ENCODE measurements at regions not wholly inside any gene's neighbourhood (a gene's known extent, or its start where the extent isn't known, plus 50 kb on each side); places are given as distances from the start of the nearest gene placed in this dataset.

DNA sequence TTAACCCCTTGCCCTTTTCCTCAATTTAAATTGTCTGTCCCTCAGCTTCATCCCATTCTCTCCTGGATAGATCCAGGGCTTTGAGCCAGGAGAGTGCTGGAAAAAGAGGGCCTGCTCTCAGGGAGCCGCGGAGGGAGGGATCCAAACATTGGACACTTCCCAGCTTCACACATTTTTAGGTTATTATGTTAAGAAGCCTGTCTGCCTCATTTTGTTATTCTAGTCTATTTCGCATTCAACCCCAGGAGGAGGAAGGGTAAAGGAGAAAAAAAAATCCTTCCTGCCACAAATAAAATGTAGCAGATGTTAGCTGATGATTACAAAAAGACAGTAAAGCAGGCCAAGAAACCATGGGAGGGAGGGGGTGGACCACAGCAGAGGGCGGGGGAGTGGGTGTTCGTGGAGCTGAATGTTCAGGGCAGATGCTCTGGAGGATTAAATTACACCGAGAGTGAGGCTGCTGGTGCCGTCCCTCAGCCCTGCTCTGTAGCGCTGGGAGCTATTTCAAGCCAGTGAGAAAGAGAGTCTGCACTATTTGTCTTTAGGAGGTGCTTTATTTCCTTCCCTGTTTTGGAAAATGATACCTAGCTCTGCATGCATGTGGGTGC, 60.6 kb upstream of the ZFR start:
- Histone ChIP-seq H3K36me3 (ENCODE audit: control insufficient read depth, insufficient read depth, low read length) (no peaks in the 10 kb centered on the region), H3K4me3 (ENCODE audit: insufficient read depth, low read depth, low read length, poor library complexity, severe bottlenecking) (no peak overlapping the region), H3K27ac (ENCODE audit: insufficient read depth, low read length, poor library complexity, severe bottlenecking) (no peak overlapping the region), H3K9me3 (ENCODE audit: control insufficient read depth, low read length) (no peaks in the 10 kb centered on the region), H3K27me3 (replicated peaks; ENCODE audit: control insufficient read depth, insufficient read depth, low read length, poor library complexity, severe bottlenecking) (no peaks in the 10 kb centered on the region), H3K4me1 (ENCODE audit: control insufficient read depth, insufficient read depth, low read length, poor library complexity, severe bottlenecking) (peaks cover 9% of the 10 kb centered on the region)
- DNase-seq = no peak

- Histone ChIP-seq H3K4me1 (ENCODE audit: control insufficient read depth, insufficient read depth, low read length, poor library complexity, severe bottlenecking) (peaks cover 9% of the 10 kb centered on the region), H3K27ac (ENCODE audit: insufficient read depth, low read length, poor library complexity, severe bottlenecking) (no peak overlapping the region), H3K27me3 (replicated peaks; ENCODE audit: control insufficient read depth, insufficient read depth, low read length, poor library complexity, severe bottlenecking) (no peaks in the 10 kb centered on the region), H3K9me3 (ENCODE audit: control insufficient read depth, low read length) (no peaks in the 10 kb centered on the region), H3K4me3 (ENCODE audit: insufficient read depth, low read depth, low read length, poor library complexity, severe bottlenecking) (no peak overlapping the region), H3K36me3 (ENCODE audit: control insufficient read depth, insufficient read depth, low read length) (no peaks in the 10 kb centered on the region)
- no peak for DNase-seq
Measured at GRCh38 chr5:32504329-32504988, 59.9 kb upstream of the ZFR start.

GRCh38 chr5:32503261-32503660, 58.7 kb upstream of the ZFR start:
- Histone ChIP-seq H3K4me3 (ENCODE audit: insufficient read depth, low read depth, low read length, poor library complexity, severe bottlenecking) (no peak overlapping the region), H3K9me3 (ENCODE audit: control insufficient read depth, low read length) (no peaks in the 10 kb centered on the region), H3K27me3 (replicated peaks; ENCODE audit: control insufficient read depth, insufficient read depth, low read length, poor library complexity, severe bottlenecking) (no peaks in the 10 kb centered on the region), H3K27ac (ENCODE audit: insufficient read depth, low read length, poor library complexity, severe bottlenecking) (no peak overlapping the region), H3K4me1 (ENCODE audit: control insufficient read depth, insufficient read depth, low read length, poor library complexity, severe bottlenecking) (peaks cover 9% of the 10 kb centered on the region), H3K36me3 (ENCODE audit: control insufficient read depth, insufficient read depth, low read length) (no peaks in the 10 kb centered on the region)
- DNase-seq = no peak

GRCh38 chr5:32501071-32502002, 56.8 kb upstream of the ZFR start:
- H3K9me3 ChIP-seq (ENCODE audit: control insufficient read depth, low read length) = no peaks in the 10 kb centered on the region
- peaks cover 9% of the 10 kb centered on the region for H3K4me1 ChIP-seq (ENCODE audit: control insufficient read depth, insufficient read depth, low read length, poor library complexity, severe bottlenecking)
- H3K27ac ChIP-seq (ENCODE audit: insufficient read depth, low read length, poor library complexity, severe bottlenecking) = no peak overlapping the region
- DNase-seq = no peak
- no peaks in the 10 kb centered on the region for H3K27me3 ChIP-seq (replicated peaks; ENCODE audit: control insufficient read depth, insufficient read depth, low read length, poor library complexity, severe bottlenecking)
- no peak overlapping the region for H3K4me3 ChIP-seq (ENCODE audit: insufficient read depth, low read depth, low read length, poor library complexity, severe bottlenecking)
- H3K36me3 ChIP-seq (ENCODE audit: control insufficient read depth, insufficient read depth, low read length) = no peaks in the 10 kb centered on the region

GRCh38 chr5:32500181-32500580, 55.6 kb upstream of the ZFR start:
- H3K9me3 ChIP-seq (ENCODE audit: control insufficient read depth, low read length) = no peaks in the 10 kb centered on the region
- H3K27me3 ChIP-seq (replicated peaks; ENCODE audit: control insufficient read depth, insufficient read depth, low read length, poor library complexity, severe bottlenecking) = no peaks in the 10 kb centered on the region
- no peak overlapping the region for H3K4me3 ChIP-seq (ENCODE audit: insufficient read depth, low read depth, low read length, poor library complexity, severe bottlenecking)
- peaks cover 4% of the 10 kb centered on the region for H3K4me1 ChIP-seq (ENCODE audit: control insufficient read depth, insufficient read depth, low read length, poor library complexity, severe bottlenecking)
- no peak overlapping the region for H3K27ac ChIP-seq (ENCODE audit: insufficient read depth, low read length, poor library complexity, severe bottlenecking)
- H3K36me3 ChIP-seq (ENCODE audit: control insufficient read depth, insufficient read depth, low read length) = no peaks in the 10 kb centered on the region
- DNase-seq = no peak

DNA sequence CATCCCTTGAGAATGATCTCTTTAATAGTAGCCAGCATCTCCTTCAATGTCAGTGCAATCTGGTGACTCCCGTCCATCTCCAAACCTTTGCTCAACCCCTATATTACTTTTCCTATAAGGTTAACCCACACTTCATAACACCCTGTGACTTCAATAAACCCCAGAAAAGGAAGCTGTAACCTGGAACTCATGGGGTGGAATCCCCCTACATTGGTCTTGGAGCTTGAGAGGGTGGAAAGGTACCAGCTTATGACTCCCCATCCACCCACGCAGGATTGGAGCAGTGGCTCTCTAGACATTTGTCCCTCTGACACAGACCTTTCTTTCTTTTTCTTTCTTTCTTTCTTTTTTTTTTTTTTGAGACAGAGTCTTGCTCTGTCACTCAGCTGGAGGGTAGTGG, 54.7 kb upstream of the ZFR start:
- Histone ChIP-seq H3K9me3 (ENCODE audit: control insufficient read depth, low read length) (no peaks in the 10 kb centered on the region), H3K4me1 (ENCODE audit: control insufficient read depth, insufficient read depth, low read length, poor library complexity, severe bottlenecking) (no peaks in the 10 kb centered on the region), H3K36me3 (ENCODE audit: control insufficient read depth, insufficient read depth, low read length) (no peaks in the 10 kb centered on the region), H3K4me3 (ENCODE audit: insufficient read depth, low read depth, low read length, poor library complexity, severe bottlenecking) (no peak overlapping the region), H3K27me3 (replicated peaks; ENCODE audit: control insufficient read depth, insufficient read depth, low read length, poor library complexity, severe bottlenecking) (no peaks in the 10 kb centered on the region), H3K27ac (ENCODE audit: insufficient read depth, low read length, poor library complexity, severe bottlenecking) (no peak overlapping the region)
- no peak for DNase-seq

GRCh38 chr5:32498484-32498883, 53.9 kb upstream of the ZFR start:
- Histone ChIP-seq H3K4me3 (ENCODE audit: insufficient read depth, low read depth, low read length, poor library complexity, severe bottlenecking) (no peak overlapping the region), H3K36me3 (ENCODE audit: control insufficient read depth, insufficient read depth, low read length) (no peaks in the 10 kb centered on the region), H3K9me3 (ENCODE audit: control insufficient read depth, low read length) (no peaks in the 10 kb centered on the region), H3K27ac (ENCODE audit: insufficient read depth, low read length, poor library complexity, severe bottlenecking) (no peak overlapping the region), H3K4me1 (ENCODE audit: control insufficient read depth, insufficient read depth, low read length, poor library complexity, severe bottlenecking) (no peaks in the 10 kb centered on the region), H3K27me3 (replicated peaks; ENCODE audit: control insufficient read depth, insufficient read depth, low read length, poor library complexity, severe bottlenecking) (no peaks in the 10 kb centered on the region)
- no peak for DNase-seq

GRCh38 chr5:32496104-32496503, 51.6 kb upstream of the ZFR start:
- Histone ChIP-seq H3K27me3 (replicated peaks; ENCODE audit: control insufficient read depth, insufficient read depth, low read length, poor library complexity, severe bottlenecking) (no peaks in the 10 kb centered on the region), H3K27ac (ENCODE audit: insufficient read depth, low read length, poor library complexity, severe bottlenecking) (no peak overlapping the region), H3K4me1 (ENCODE audit: control insufficient read depth, insufficient read depth, low read length, poor library complexity, severe bottlenecking) (no peaks in the 10 kb centered on the region)

DNA sequence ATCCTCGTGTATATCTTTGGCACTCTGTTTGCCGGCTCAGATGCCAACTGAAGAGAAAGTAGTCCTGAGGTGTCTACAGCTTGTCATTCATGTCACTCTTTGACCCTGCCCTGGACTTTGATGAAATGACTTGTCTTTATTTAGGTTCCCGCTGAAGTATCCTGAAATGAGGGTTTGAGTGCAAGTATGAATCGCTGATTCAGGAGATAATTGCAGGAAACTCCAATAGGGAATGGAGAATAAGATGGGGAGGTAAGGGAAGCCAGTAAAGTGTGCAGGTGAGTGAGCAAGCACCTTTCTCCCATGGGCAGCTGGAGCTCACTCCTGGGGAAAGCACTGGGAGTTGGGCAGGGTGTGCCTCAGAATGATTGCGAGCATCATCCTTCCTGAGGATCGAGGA, 50.3 kb upstream of the ZFR start:
- Histone ChIP-seq H3K4me3 (ENCODE audit: insufficient read depth, low read depth, low read length, poor library complexity, severe bottlenecking) (no peak overlapping the region), H3K4me1 (ENCODE audit: control insufficient read depth, insufficient read depth, low read length, poor library complexity, severe bottlenecking) (no peaks in the 10 kb centered on the region), H3K27ac (ENCODE audit: insufficient read depth, low read length, poor library complexity, severe bottlenecking) (no peak overlapping the region), H3K27me3 (replicated peaks; ENCODE audit: control insufficient read depth, insufficient read depth, low read length, poor library complexity, severe bottlenecking) (no peaks in the 10 kb centered on the region), H3K36me3 (ENCODE audit: control insufficient read depth, insufficient read depth, low read length) (no peaks in the 10 kb centered on the region), H3K9me3 (ENCODE audit: control insufficient read depth, low read length) (no peaks in the 10 kb centered on the region)
- no peak for DNase-seq

More at GRCh38 chr5:32496104-32496503, 51.6 kb upstream of the ZFR start:
- Histone ChIP-seq H3K36me3 (ENCODE audit: control insufficient read depth, insufficient read depth, low read length) (no peaks in the 10 kb centered on the region), H3K4me3 (ENCODE audit: insufficient read depth, low read depth, low read length, poor library complexity, severe bottlenecking) (no peak overlapping the region), H3K9me3 (ENCODE audit: control insufficient read depth, low read length) (no peaks in the 10 kb centered on the region)
- no peak for DNase-seq

Data from effector memory CD4-positive, alpha-beta T cell (primary cell).